ENCODE measurements at regions not wholly inside any gene's neighbourhood (a gene's known extent, or its start where the extent isn't known, plus 50 kb on each side); places are given as distances from the start of the nearest gene placed in this dataset.

DNA sequence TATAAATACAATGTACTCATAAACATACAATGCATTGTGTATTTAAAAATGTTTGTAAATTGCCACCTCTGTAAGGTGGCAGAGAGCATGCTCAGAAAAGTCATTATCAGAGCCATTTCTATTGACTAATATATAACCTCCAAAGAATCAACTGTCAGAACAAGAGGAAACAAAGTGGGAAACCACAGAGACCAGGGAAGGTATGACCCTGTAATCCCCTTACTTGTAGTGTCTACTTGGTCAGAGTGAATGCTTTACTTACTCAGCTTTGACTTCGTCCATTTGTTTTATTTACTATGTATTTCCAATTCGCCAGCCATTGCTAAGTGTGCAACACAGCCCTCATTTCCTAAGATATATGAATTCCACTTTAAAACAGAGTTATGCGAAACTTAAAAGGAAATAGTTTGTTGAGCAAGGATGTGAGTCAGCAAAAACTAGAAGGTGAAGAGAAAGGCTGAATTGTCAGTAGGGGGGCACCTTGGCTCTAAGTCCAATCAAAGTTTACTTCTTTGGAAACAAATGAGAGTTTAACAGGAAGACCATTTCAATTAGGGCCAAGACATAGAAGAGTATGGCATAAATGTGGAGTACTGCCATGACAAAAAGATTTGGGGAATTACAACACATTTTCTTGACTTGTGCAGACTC lies 671.7 kb upstream of the PTBP2 start:
- no peak for TF ChIP-seq CTCF (IDR thresholded peaks at IDR 0.05; ENCODE audit: low read depth, low read length)
- no peak overlapping the region for H3K4me3 ChIP-seq (ENCODE audit: low read depth, low read length)

GRCh38 chr1:96059276-96059675 lies 662.3 kb upstream of the PTBP2 start:
- H3K4me3 ChIP-seq (ENCODE audit: low read depth, low read length) = no peak overlapping the region
- no peak for TF ChIP-seq CTCF (IDR thresholded peaks at IDR 0.05; ENCODE audit: low read depth, low read length)

DNA sequence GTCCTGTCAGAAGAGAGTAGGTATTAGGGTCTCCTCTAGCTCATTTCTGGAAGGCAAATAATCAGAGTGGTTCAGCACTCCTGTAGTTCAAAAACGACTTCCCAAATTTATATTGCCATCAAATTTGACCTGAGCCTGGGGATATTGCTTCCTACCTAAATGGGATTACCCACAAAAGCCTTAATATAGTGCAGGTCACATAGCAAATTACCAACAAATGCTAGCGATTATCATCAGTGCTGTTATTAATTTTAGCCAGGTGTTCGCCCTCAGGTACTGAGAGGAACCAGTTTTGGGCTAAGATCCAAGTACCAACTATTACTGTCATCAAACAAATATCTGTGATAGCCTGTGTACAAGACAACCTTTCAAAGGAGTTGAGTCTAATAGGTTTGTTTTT lies 661.8 kb upstream of the PTBP2 start:
- TF ChIP-seq CTCF (IDR thresholded peaks at IDR 0.05; ENCODE audit: low read depth, low read length) = no peak
- H3K4me3 ChIP-seq (ENCODE audit: low read depth, low read length) = no peak overlapping the region

GRCh38 chr1:96060621-96061020 lies 661.0 kb upstream of the PTBP2 start:
- no peak for TF ChIP-seq CTCF (IDR thresholded peaks at IDR 0.05; ENCODE audit: low read depth, low read length)

DNA sequence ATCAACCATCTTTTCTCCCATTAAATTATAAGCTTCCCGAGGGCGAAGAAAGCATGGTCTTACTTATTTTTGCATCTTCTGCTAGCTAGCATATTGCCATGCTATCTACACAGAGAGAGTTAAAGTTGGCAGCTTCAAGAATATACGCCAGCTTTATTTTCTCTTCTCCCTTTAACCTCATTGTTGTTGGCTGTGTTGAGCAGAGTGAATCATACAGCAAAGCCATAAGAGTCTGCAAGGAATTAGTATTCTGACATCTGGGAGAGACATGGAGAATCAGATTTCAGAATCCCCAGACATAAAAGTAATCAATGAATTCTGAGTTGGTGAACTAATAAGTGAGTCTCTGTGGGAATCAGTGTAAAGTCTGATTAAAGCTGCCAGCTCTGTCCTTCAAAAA lies 649.6 kb upstream of the PTBP2 start:
- no peak overlapping the region for H3K4me3 ChIP-seq (ENCODE audit: low read depth, low read length)
- no peak for TF ChIP-seq CTCF (IDR thresholded peaks at IDR 0.05; ENCODE audit: low read depth, low read length)

More at GRCh38 chr1:96060621-96061020, 661.0 kb upstream of the PTBP2 start:
- no peak overlapping the region for H3K4me3 ChIP-seq (ENCODE audit: low read depth, low read length)

- TF ChIP-seq CTCF (IDR thresholded peaks at IDR 0.05; ENCODE audit: low read depth, low read length) = no peak
- no peak overlapping the region for H3K4me3 ChIP-seq (ENCODE audit: low read depth, low read length)
Measured at GRCh38 chr1:96073100-96073499, 648.5 kb upstream of the PTBP2 start.

GRCh38 chr1:96074422-96074821 lies 647.2 kb upstream of the PTBP2 start:
- TF ChIP-seq CTCF (IDR thresholded peaks at IDR 0.05; ENCODE audit: low read depth, low read length) = no peak
- no peak overlapping the region for H3K4me3 ChIP-seq (ENCODE audit: low read depth, low read length)
